ENCODE measurements at regions not wholly inside any gene's neighbourhood (a gene's known extent, or its start where the extent isn't known, plus 50 kb on each side); places are given as distances from the start of the nearest gene placed in this dataset.

DNA sequence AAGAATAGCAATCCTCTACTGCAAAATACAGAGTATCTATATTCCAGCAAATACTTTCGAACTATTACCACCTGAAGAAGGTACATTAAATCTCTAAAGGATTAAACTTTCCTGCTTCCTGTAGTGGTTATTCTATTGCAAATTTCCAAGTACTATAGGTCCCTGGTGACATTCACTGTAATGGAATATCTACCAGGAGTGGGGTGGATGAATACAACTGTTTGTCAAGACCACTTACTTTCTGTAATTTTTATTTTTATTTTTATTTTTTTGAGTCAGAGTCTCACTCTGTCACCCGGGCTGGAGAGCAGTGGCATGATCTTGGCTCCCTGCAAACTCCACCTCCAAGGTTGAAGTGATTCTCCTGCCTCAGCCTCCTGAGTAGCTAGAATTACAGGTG, 389.5 kb downstream of the TMEM114 start:
- WGBS (ENCODE audit: insufficient coverage), result no CpG with 5 or more reads among the region's 2 CpGs
- no peak overlapping the region for H3K4me3 ChIP-seq (ENCODE audit: low read depth, low read length)
- H3K27ac ChIP-seq (ENCODE audit: low read depth, low read length), result no peak overlapping the region
- no peak for DNase-seq (ENCODE audit: low read depth in 4 of 6, low spot score in 6 of 6)
- H3K36me3 ChIP-seq (ENCODE audit: control insufficient read depth, insufficient read depth, low read length), result no peaks in the 10 kb centered on the region
- no peaks in the 10 kb centered on the region for H3K9me3 ChIP-seq (ENCODE audit: control insufficient read depth, insufficient read depth, low read length)
- H3K27me3 ChIP-seq (ENCODE audit: control insufficient read depth, insufficient read depth, low read length), result no peaks in the 10 kb centered on the region
- H3K4me1 ChIP-seq (ENCODE audit: control insufficient read depth, insufficient read depth, low read length), result no peaks in the 10 kb centered on the region

DNA sequence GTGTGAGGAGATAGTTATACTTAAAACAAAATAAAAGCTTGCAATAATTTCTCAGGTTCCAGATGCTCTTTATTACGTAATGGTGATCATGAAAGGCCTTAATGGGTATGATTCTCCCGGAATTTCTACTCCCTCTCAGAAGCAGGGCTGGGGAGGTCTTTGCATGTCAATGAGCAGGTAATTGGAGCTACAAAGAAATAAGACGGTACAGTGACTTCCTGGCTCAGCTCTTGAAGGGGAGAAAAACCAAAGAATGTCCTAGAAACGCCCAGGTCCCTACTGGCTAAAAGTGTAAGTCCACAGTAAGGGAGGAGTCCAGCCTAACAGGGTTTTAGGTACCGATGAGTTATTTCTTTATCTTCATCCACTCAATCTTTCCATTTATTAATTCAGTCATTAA, 390.9 kb downstream of the TMEM114 start:
- H3K27ac ChIP-seq (ENCODE audit: low read depth, low read length), result no peak overlapping the region
- whole genome bisulfite sequencing (ENCODE audit: insufficient coverage), result 62% methylated on average over 4 of the region's 5 CpGs
- no peak overlapping the region for H3K4me3 ChIP-seq (ENCODE audit: low read depth, low read length)

DNA sequence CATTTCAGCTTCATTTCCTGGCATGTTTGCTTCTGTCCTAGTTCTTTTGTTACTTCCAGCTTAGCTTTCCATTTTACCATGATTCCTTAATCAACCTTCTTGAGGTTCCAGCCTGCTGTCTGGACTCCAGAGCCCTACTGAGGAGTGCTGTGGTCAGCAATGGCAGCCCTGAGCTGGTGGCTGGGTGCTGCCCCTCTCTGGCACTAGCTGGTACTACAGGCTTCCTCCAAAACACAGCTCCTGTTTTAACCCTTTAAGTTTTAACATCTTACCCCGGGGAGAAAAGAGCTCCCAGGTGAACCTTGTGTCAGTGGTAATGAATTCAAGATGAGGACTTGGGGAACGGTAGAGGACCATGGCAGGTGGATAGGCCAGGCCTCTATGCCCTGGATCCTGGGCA, 395.5 kb downstream of the TMEM114 start:
- Histone ChIP-seq H3K27me3 (ENCODE audit: control insufficient read depth, insufficient read depth, low read length) (no peaks in the 10 kb centered on the region), H3K27ac (ENCODE audit: low read depth, low read length) (no peak overlapping the region), H3K36me3 (ENCODE audit: control insufficient read depth, insufficient read depth, low read length) (no peaks in the 10 kb centered on the region), H3K9me3 (ENCODE audit: control insufficient read depth, insufficient read depth, low read length) (no peaks in the 10 kb centered on the region), H3K4me1 (ENCODE audit: control insufficient read depth, insufficient read depth, low read length) (no peaks in the 10 kb centered on the region), H3K4me3 (ENCODE audit: low read depth, low read length) (no peak overlapping the region)
- WGBS (ENCODE audit: insufficient coverage), result no CpG with 5 or more reads among the region's 2 CpGs
- DNase-seq (ENCODE audit: low read depth in 4 of 6, low spot score in 6 of 6), result no peak

More for the DNA sequence above, 390.9 kb downstream of the TMEM114 start:
- H3K27me3 ChIP-seq (ENCODE audit: control insufficient read depth, insufficient read depth, low read length), result no peaks in the 10 kb centered on the region
- no peaks in the 10 kb centered on the region for H3K9me3 ChIP-seq (ENCODE audit: control insufficient read depth, insufficient read depth, low read length)
- DNase-seq (ENCODE audit: low read depth in 4 of 6, low spot score in 6 of 6), result no peak
- no peaks in the 10 kb centered on the region for H3K36me3 ChIP-seq (ENCODE audit: control insufficient read depth, insufficient read depth, low read length)
- no peaks in the 10 kb centered on the region for H3K4me1 ChIP-seq (ENCODE audit: control insufficient read depth, insufficient read depth, low read length)

DNA sequence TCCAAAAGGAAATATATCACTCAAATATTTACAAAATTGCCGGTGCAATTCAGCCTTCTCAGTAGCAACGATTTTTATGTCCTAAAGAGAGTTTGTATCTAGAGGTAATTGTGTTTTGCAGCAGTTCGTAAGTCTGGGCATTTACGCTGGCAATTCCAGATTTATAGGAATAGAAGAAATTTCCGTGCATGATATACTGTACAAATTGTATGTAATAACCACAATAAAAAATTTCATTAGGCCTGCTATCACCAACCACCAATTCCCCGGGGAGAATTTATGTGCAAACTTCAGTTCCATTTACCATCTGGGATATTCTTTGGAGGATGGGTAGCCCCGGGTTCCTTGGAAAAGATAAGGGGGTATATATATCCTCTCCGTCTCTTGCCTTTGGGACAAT, 401.5 kb downstream of the TMEM114 start:
- WGBS (ENCODE audit: insufficient coverage), result no CpG with 5 or more reads among the region's 8 CpGs
- peak in 1 of 6 donors; percentile 79 for DNase-seq (ENCODE audit: low read depth in 4 of 6, low spot score in 6 of 6)
- H3K27ac ChIP-seq (ENCODE audit: low read depth, low read length), result no peak overlapping the region
- no peaks in the 10 kb centered on the region for H3K27me3 ChIP-seq (ENCODE audit: control insufficient read depth, insufficient read depth, low read length)
- H3K36me3 ChIP-seq (ENCODE audit: control insufficient read depth, insufficient read depth, low read length), result no peaks in the 10 kb centered on the region
- H3K9me3 ChIP-seq (ENCODE audit: control insufficient read depth, insufficient read depth, low read length), result no peaks in the 10 kb centered on the region
- H3K4me3 ChIP-seq (ENCODE audit: low read depth, low read length), result no peak overlapping the region
- H3K4me1 ChIP-seq (ENCODE audit: control insufficient read depth, insufficient read depth, low read length), result no peaks in the 10 kb centered on the region

DNA sequence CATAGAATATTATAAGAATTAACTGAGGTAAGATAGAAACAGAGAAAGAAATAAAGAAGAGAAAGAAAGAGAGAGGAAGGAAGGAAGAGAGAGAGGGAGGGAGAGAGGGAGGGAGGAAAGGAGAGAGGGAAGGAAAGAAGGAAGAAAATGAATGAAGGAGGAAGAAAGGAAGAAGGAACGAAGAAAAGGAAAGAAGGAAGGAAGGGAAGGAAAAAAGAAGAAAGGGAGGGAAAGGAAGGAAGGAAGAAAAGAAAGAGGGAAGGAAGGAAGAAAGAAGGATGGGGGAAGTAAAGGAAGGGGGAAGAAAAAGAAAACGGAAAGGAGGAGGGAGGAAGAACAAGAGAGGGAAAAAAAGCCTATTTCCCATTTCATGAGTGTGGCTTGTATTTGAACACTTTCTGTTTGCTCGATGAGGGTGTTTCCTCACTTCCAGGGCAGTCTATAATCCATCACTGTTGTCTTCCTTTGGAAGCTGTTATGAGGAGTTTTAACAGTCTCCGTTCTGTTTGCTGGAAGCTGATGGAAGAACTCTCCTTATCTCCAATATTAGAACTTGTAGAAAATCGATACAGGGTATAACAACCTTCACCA, 402.4 kb downstream of the TMEM114 start:
- H3K9me3 ChIP-seq (ENCODE audit: control insufficient read depth, insufficient read depth, low read length), result peaks cover 2% of the 10 kb centered on the region
- WGBS (ENCODE audit: insufficient coverage), result 90% methylated on average over 1 of the region's 5 CpGs

GRCh38 chr16:8184854-8185253, 405.5 kb downstream of the TMEM114 start:
- 100% methylated on average over 1 of the region's 1 CpG for WGBS (ENCODE audit: insufficient coverage)

More for the DNA sequence above, 402.4 kb downstream of the TMEM114 start:
- DNase-seq (ENCODE audit: low read depth in 4 of 6, low spot score in 6 of 6), result no peak
- Histone ChIP-seq H3K4me3 (ENCODE audit: low read depth, low read length) (no peak overlapping the region), H3K27me3 (ENCODE audit: control insufficient read depth, insufficient read depth, low read length) (no peaks in the 10 kb centered on the region), H3K4me1 (ENCODE audit: control insufficient read depth, insufficient read depth, low read length) (no peaks in the 10 kb centered on the region), H3K27ac (ENCODE audit: low read depth, low read length) (no peak overlapping the region), H3K36me3 (ENCODE audit: control insufficient read depth, insufficient read depth, low read length) (no peaks in the 10 kb centered on the region)

GRCh38 chr16:8183176-8184099, 406.9 kb downstream of the TMEM114 start:
- Histone ChIP-seq H3K9me3 (ENCODE audit: control insufficient read depth, insufficient read depth, low read length) (peaks cover 2% of the 10 kb centered on the region), H3K4me3 (ENCODE audit: low read depth, low read length) (no peak overlapping the region), H3K27ac (ENCODE audit: low read depth, low read length) (no peak overlapping the region), H3K4me1 (ENCODE audit: control insufficient read depth, insufficient read depth, low read length) (peaks cover 3% of the 10 kb centered on the region), H3K27me3 (ENCODE audit: control insufficient read depth, insufficient read depth, low read length) (no peaks in the 10 kb centered on the region), H3K36me3 (ENCODE audit: control insufficient read depth, insufficient read depth, low read length) (no peaks in the 10 kb centered on the region)
- DNase-seq (ENCODE audit: low read depth in 4 of 6, low spot score in 6 of 6), result no peak
- WGBS (ENCODE audit: insufficient coverage), result 92% methylated on average over 4 of the region's 11 CpGs

More at GRCh38 chr16:8184854-8185253, 405.5 kb downstream of the TMEM114 start:
- DNase-seq (ENCODE audit: low read depth in 4 of 6, low spot score in 6 of 6), result no peak
- Histone ChIP-seq H3K27me3 (ENCODE audit: control insufficient read depth, insufficient read depth, low read length) (no peaks in the 10 kb centered on the region), H3K27ac (ENCODE audit: low read depth, low read length) (no peak overlapping the region), H3K4me3 (ENCODE audit: low read depth, low read length) (no peak overlapping the region), H3K4me1 (ENCODE audit: control insufficient read depth, insufficient read depth, low read length) (peaks cover 3% of the 10 kb centered on the region), H3K36me3 (ENCODE audit: control insufficient read depth, insufficient read depth, low read length) (no peaks in the 10 kb centered on the region), H3K9me3 (ENCODE audit: control insufficient read depth, insufficient read depth, low read length) (peaks cover 2% of the 10 kb centered on the region)

DNA sequence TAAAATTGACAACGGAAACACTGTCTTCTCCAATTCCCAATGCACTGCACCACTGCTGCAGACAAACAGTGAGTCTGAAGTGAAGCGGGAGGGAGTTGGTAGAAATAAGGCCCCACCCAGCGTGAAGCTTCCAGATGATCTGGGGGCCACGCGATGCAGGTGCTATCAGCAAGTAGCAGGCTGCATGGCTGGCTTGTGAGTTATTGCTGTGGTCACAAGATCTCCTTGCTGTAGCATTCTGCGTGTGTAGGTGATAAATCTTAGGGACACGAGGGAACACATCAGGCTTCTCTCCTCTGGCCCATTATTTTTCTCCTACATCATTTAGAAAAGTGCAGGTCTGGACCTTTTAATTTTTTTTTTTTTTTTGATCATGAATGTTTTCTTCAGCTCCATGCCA, 407.6 kb downstream of the TMEM114 start:
- H3K9me3 ChIP-seq (ENCODE audit: control insufficient read depth, insufficient read depth, low read length), result peaks cover 2% of the 10 kb centered on the region
- no peaks in the 10 kb centered on the region for H3K36me3 ChIP-seq (ENCODE audit: control insufficient read depth, insufficient read depth, low read length)
- peaks cover 3% of the 10 kb centered on the region for H3K4me1 ChIP-seq (ENCODE audit: control insufficient read depth, insufficient read depth, low read length)
- no peak overlapping the region for H3K27ac ChIP-seq (ENCODE audit: low read depth, low read length)
- H3K27me3 ChIP-seq (ENCODE audit: control insufficient read depth, insufficient read depth, low read length), result no peaks in the 10 kb centered on the region
- peak in 1 of 6 donors; percentile 81 for DNase-seq (ENCODE audit: low read depth in 4 of 6, low spot score in 6 of 6)
- no peak overlapping the region for H3K4me3 ChIP-seq (ENCODE audit: low read depth, low read length)
- 30% methylated on average over 5 of the region's 7 CpGs for WGBS (ENCODE audit: insufficient coverage)

DNA sequence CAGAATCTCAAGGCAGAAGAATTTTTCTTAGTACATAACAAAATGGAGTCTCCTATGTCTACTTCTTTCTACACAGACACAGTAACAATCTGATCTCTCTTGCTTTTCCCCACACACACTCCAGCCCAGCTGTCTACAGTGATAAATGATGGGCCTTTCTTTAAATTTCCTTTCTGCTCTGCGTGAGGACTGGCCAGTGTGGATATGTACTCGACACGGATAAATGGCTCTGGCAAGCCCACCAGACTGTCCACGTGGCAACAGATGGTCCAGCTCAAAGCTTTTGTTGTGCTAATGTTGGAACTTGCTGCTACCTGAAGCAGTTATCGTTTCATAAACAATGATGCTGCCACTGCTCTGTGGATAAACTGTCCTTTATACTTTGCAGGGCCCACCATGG, 410.7 kb downstream of the TMEM114 start:
- H3K4me3 ChIP-seq (ENCODE audit: low read depth, low read length), result no peak overlapping the region
- WGBS (ENCODE audit: insufficient coverage), result 12% methylated on average over 5 of the region's 5 CpGs
- peak in 3 of 6 donors; percentile 25 to 74 (median 31) for DNase-seq (ENCODE audit: low read depth in 4 of 6, low spot score in 6 of 6)
- no peak overlapping the region for H3K27ac ChIP-seq (ENCODE audit: low read depth, low read length)
- H3K9me3 ChIP-seq (ENCODE audit: control insufficient read depth, insufficient read depth, low read length), result peaks cover 2% of the 10 kb centered on the region
- H3K36me3 ChIP-seq (ENCODE audit: control insufficient read depth, insufficient read depth, low read length), result no peaks in the 10 kb centered on the region
- no peaks in the 10 kb centered on the region for H3K27me3 ChIP-seq (ENCODE audit: control insufficient read depth, insufficient read depth, low read length)
- peaks cover 3% of the 10 kb centered on the region for H3K4me1 ChIP-seq (ENCODE audit: control insufficient read depth, insufficient read depth, low read length)

DNA sequence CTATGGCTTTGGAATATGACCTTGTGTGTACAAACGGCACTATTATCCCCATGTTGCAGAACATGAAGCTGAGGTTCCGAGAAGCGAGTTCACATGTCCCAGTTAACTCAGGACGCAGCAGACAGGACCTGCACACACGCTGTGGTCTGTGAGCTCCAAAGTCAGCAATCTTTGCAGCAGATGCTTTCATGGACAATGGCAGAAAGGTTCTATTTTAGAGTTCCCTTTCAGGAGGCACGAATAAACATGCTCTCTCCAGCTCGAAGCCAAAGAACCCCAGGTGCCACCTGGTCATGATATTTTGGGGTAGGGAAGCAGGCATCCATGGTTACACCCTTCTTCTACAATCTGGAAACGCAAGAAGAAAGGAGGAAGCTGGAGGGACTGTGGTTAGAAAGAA, 412.0 kb downstream of the TMEM114 start:
- Histone ChIP-seq H3K4me3 (ENCODE audit: low read depth, low read length) (no peak overlapping the region), H3K4me1 (ENCODE audit: control insufficient read depth, insufficient read depth, low read length) (peaks cover 3% of the 10 kb centered on the region), H3K27ac (ENCODE audit: low read depth, low read length) (no peak overlapping the region), H3K27me3 (ENCODE audit: control insufficient read depth, insufficient read depth, low read length) (no peaks in the 10 kb centered on the region), H3K36me3 (ENCODE audit: control insufficient read depth, insufficient read depth, low read length) (no peaks in the 10 kb centered on the region), H3K9me3 (ENCODE audit: control insufficient read depth, insufficient read depth, low read length) (no peaks in the 10 kb centered on the region)
- no peak for DNase-seq (ENCODE audit: low read depth in 4 of 6, low spot score in 6 of 6)
- WGBS (ENCODE audit: insufficient coverage), result 82% methylated on average over 5 of the region's 8 CpGs

Measured in spinal cord (tissue), 9 donors.